HEK293T (cell line): ENCODE measurements at regions not wholly inside any gene's neighbourhood (a gene's known extent, or its start where the extent isn't known, plus 50 kb on each side); places are given as distances from the start of the nearest gene placed in this dataset.

Experiments
- ARNT ChIP-seq: fragments of 450-650 bp; IDR thresholded peaks from 2 replicates; pipeline ENCODE4 v1.6.1; 2017; ENCODE audit warnings: mild to moderate bottlenecking
- BHLHE40 ChIP-seq: fragments of 450-650 bp; IDR thresholded peaks from 2 replicates; pipeline ENCODE4 v1.6.1; 2016; ENCODE audit warnings: mild to moderate bottlenecking, moderate library complexity, borderline replicate concordance
- FOXA1 ChIP-seq: fragments of 450-650 bp; IDR thresholded peaks from 2 replicates; pipeline ENCODE4 v1.6.1; 2016; ENCODE audit warnings: mild to moderate bottlenecking
- FOXK2 ChIP-seq: fragments of 450-650 bp; IDR thresholded peaks from 2 replicates; pipeline ENCODE4 v1.6.1; 2016; ENCODE audit warnings: mild to moderate bottlenecking
- FOXM1 ChIP-seq: fragments of 450-650 bp; IDR thresholded peaks from 2 replicates; pipeline ENCODE4 v1.6.1; 2017; ENCODE audit warnings: mild to moderate bottlenecking, borderline replicate concordance
- HDGF ChIP-seq: fragments of 450-650 bp; IDR thresholded peaks from 2 replicates; pipeline ENCODE4 v1.6.1; 2017; ENCODE audit warnings: antibody characterized with exemption, borderline replicate concordance
- L3MBTL2 ChIP-seq: fragments of 450-650 bp; conservative IDR thresholded peaks from 2 replicates; pipeline ENCODE4 v1.6.1; 2016; ENCODE audit warnings: mild to moderate bottlenecking
- TARDBP ChIP-seq: fragments of 450-650 bp; IDR thresholded peaks from 2 replicates; pipeline ENCODE4 v1.6.1; 2016

DNA sequence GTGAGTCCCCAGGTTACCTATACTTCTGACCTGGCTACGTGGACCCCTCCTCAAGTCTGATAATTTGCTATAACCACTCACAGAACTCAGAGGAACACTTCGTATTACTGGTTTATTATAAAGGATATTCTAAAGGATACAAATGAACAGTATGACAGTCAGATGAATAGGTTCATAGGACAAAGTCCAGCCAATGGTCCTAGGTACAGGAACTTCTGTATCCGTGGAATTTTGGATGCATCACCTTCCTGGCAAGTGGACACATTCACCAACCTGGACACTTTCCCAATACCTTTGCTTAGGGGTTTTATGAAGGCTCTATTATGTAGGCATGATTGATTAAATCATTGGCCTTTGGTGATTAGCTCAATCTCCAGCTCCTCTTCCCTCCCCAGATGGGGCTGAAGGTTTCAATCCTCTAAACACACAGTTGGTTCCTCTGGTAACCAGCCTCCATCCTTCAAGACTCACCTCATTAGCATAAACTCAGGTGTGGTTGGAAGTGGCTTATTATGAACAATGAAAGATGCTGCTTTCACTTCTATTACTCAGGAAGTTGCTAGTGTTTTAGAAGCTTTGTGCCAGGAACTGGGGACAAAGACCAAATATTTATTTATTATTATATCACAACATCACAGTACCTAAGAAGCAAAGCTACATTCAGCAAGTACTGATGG is 149.6 kb upstream of the ELL2 start:
- no peak for TF ChIP-seq BHLHE40
- no peak for TF ChIP-seq FOXA1
- TF ChIP-seq FOXK2 = no peak
- TF ChIP-seq HDGF = no peak
- TF ChIP-seq ARNT = no peak
- no peak for TF ChIP-seq TARDBP
- TF ChIP-seq FOXM1 = no peak
- TF ChIP-seq L3MBTL2 = no peak
